Adrenal gland (tissue), 9 donors: ENCODE measurements at regions not wholly inside any gene's neighbourhood (a gene's known extent, or its start where the extent isn't known, plus 50 kb on each side); places are given as distances from the start of the nearest gene placed in this dataset.

Experiments used
- DNase-seq, 7 donors: peaks; one replicate each; pipeline ENCODE4 v3.0.0-alpha.2; 2019 to 2020
- H3K27ac ChIP-seq, 5 donors: fragments of 200-600 bp; sonication (generic) in 4 of 5; 1 replicate in 3 of 5; 2 replicates in 2 of 5; pipeline versions ENCODE4 v1.5.1 to v1.8.0; 2016 to 2020; ENCODE audit warnings: mild to moderate bottlenecking in 1 of 5
- H3K27me3 ChIP-seq: fragments of 200-600 bp; 2 replicates; pipeline ENCODE4 v1.8.0; 2021
- H3K36me3 ChIP-seq, 2 donors: fragments of 200-600 bp; replicated peaks in 1 of 2; 1 replicate in 1 of 2; 2 replicates in 1 of 2; pipeline versions ENCODE4 v1.5.1 to v1.8.0; 2018 to 2022
- H3K4me1 ChIP-seq, 2 donors: fragments of 200-600 bp; replicated peaks in 1 of 2; 1 replicate in 1 of 2; 2 replicates in 1 of 2; pipeline versions ENCODE4 v1.5.1 to v1.8.0; 2018 to 2021
- H3K4me3 ChIP-seq, 4 donors: fragments of 200-600 bp; sonication (generic) in 3 of 4; one replicate each; pipeline ENCODE4 v1.5.1; 2016 to 2018
- H3K9me3 ChIP-seq, 3 donors: fragments of 200-600 bp; sonication (generic) in 1 of 3; replicated peaks in 1 of 3; 1 replicate in 2 of 3; 2 replicates in 1 of 3; pipeline versions ENCODE4 v1.5.1 to v1.8.0; 2016 to 2021
- CTCF ChIP-seq, 6 experiments: fragments of 450-650 bp in 4 of 6; fragments of 200-600 bp in 2 of 6; sonication (generic) in 1 of 6; IDR thresholded peaks; 1 replicate in 5 of 6; 2 replicates in 1 of 6; pipeline versions ENCODE4 v1.5.1 to v1.8.0; 2016 to 2021; ENCODE audit warnings: antibody characterized with exemption in 6 of 6, mild to moderate bottlenecking in 2 of 6, moderate library complexity in 1 of 6
- POLR2A ChIP-seq, 2 donors: fragments of 450-650 bp; IDR thresholded peaks; one replicate each; pipeline ENCODE4 v1.6.1; 2017; ENCODE audit warnings: antibody characterized with exemption in 2 of 2, mild to moderate bottlenecking in 2 of 2, moderate library complexity in 1 of 2
- WGBS, 4 donors: extraction: QIAGEN DNeasy Blood & Tissue Kit in 2 of 4; methylation state at CpG; one replicate each; pipeline versions ENCODE4 v1.1.5 to v1.1.7; 2013 to 2017; 5-methylcytosine and 5-hydroxymethylcytosine counted together
- intact Hi-C, 2 donors: fragments of 100-400 bp; cut with DNase I; formaldehyde crosslinking; loops; one replicate each; pipeline versions ENCODE4 v1.14.1 to v1.15.0; 2022 to 2023
- donor health status: healthy with polysubstance abuse.
- donor health status: Bipolar disorder and iron deficiency.
- donor health status: DM: yes; HTN: yes; CAD: no.
- donor health status: DM: no; HTN: no; CAD: no.
- donor health status: DM: no; HTN: no; CAD: no.

- intact Hi-C loops: no loop called here
- WGBS, 4 donors: 56 to 70% (median 67%) methylated on average over 4 of the region's 4 CpGs
- H3K4me3 ChIP-seq: no peak overlapping the region
These were observed 361.1 kb downstream of the CPS1 start for GRCh38 chr2:210917465-210917864.

GRCh38 chr2:210919128-210919527, 362.7 kb downstream of the CPS1 start:
- no peaks in the 10 kb centered on the region for H3K9me3 ChIP-seq
- no peak overlapping the region for H3K27ac ChIP-seq
- DNase-seq: no peak
- TF ChIP-seq CTCF (IDR thresholded peaks at IDR 0.05) (no peak), POLR2A (IDR thresholded peaks at IDR 0.05) (no peak)
- intact Hi-C loops: no loop called here
- H3K4me3 ChIP-seq: no peak overlapping the region
- H3K36me3 ChIP-seq: no peaks in the 10 kb centered on the region
- H3K27me3 ChIP-seq: no peaks in the 10 kb centered on the region
- no peaks in the 10 kb centered on the region for H3K4me1 ChIP-seq

More at GRCh38 chr2:210917465-210917864, 361.1 kb downstream of the CPS1 start:
- H3K27me3 ChIP-seq: no peaks in the 10 kb centered on the region
- no peak for TF ChIP-seq CTCF (IDR thresholded peaks at IDR 0.05)
- TF ChIP-seq POLR2A (IDR thresholded peaks at IDR 0.05): no peak
- H3K4me1 ChIP-seq: no peaks in the 10 kb centered on the region
- no peak for DNase-seq
- no peaks in the 10 kb centered on the region for H3K9me3 ChIP-seq
- no peak overlapping the region for H3K27ac ChIP-seq
- H3K36me3 ChIP-seq: no peaks in the 10 kb centered on the region

GRCh38 chr2:210922419-210922818, 366.0 kb downstream of the CPS1 start:
- TF ChIP-seq CTCF (IDR thresholded peaks at IDR 0.05) (no peak), POLR2A (IDR thresholded peaks at IDR 0.05) (no peak)

GRCh38 chr2:210928714-210929113, 372.3 kb downstream of the CPS1 start:
- intact Hi-C loops: no loop called here
- 27 to 36% (median 31%) methylated on average over 2 of the region's 2 CpGs for WGBS, 4 donors
- Histone ChIP-seq H3K27ac (no peak overlapping the region), H3K4me1 (no peaks in the 10 kb centered on the region), H3K36me3 (no peaks in the 10 kb centered on the region), H3K4me3 (no peak overlapping the region), H3K9me3 (no peaks in the 10 kb centered on the region), H3K27me3 (no peaks in the 10 kb centered on the region)
- TF ChIP-seq POLR2A (IDR thresholded peaks at IDR 0.05): no peak
- TF ChIP-seq CTCF (IDR thresholded peaks at IDR 0.05): no peak
- DNase-seq: no peak

More at GRCh38 chr2:210922419-210922818, 366.0 kb downstream of the CPS1 start:
- Histone ChIP-seq H3K27ac (no peak overlapping the region), H3K9me3 (no peaks in the 10 kb centered on the region), H3K4me1 (no peaks in the 10 kb centered on the region), H3K4me3 (no peak overlapping the region), H3K27me3 (no peaks in the 10 kb centered on the region), H3K36me3 (no peaks in the 10 kb centered on the region)
- 94 to 100% (median 98%) methylated on average over 1 of the region's 1 CpG for WGBS, 4 donors
- DNase-seq: no peak
- intact Hi-C loops: no loop called here
